GM12873 (cell line): ENCODE measurements at regions not wholly inside any gene's neighbourhood (a gene's known extent, or its start where the extent isn't known, plus 50 kb on each side); places are given as distances from the start of the nearest gene placed in this dataset.

Source experiments
- CTCF ChIP-seq: IDR thresholded peaks from 2 replicates; pipeline ENCODE4 v1.5.1; 2012; ENCODE audit warnings: low read depth, mild to moderate bottlenecking, moderate library complexity, low read length, control low read depth; ENCODE audit not compliant: insufficient read depth; ENCODE audit errors: missing control alignments

GRCh38 chr5:56620903-56621677 is 194.3 kb upstream of the MAP3K1 start:
- no peak for TF ChIP-seq CTCF

DNA sequence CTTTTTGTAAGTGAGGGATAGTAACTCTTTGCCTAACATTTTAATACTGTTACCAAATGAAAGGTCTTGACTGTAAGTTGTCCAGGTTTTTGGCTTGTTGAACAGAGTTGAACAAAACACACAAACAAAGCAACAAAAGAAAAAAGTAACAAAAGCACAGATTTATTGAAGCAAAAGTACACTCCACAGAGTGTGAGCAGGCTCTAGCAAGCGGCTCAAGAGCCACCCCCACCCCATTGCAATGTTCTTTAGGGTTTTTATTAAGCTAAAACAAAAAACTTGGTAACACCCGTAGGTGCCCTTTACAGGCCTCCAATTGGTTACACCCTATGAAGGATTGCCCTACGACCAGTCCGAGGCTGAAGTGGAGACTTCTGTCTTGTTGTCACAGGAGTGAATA is 197.4 kb upstream of the MAP3K1 start:
- TF ChIP-seq CTCF, result no peak

DNA sequence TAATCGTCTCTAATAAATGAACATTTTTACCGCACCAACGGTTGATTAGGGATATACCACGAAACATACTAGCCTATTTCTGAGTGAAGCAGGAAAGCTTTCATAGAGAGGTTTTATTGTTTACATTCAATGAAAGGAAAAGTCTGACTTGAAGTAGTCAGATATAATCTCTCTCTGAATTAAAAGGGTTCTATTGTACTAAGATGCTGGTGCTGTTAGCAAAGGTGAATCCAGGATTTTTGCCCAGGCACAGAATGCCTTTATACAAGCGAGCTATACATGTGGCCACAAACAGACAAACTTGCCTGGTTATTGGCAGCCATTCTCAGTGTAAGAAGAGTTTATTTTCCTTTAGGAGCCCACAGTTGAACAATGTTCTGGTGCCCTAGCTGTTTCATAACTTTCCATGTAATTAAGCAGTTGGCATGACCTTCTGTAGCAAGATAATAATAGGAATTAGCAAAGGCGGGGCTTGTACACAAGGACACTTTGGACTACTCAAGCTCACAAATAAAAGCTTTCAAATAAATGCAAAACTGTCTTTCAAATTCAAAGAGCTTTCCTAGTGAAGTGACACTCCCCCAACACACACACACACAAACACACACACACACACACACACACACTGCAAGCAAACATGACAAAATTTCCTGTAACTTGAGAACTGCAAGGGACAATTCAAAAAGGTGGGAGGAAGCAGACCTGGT is 198.7 kb upstream of the MAP3K1 start:
- TF ChIP-seq CTCF, result no peak

DNA sequence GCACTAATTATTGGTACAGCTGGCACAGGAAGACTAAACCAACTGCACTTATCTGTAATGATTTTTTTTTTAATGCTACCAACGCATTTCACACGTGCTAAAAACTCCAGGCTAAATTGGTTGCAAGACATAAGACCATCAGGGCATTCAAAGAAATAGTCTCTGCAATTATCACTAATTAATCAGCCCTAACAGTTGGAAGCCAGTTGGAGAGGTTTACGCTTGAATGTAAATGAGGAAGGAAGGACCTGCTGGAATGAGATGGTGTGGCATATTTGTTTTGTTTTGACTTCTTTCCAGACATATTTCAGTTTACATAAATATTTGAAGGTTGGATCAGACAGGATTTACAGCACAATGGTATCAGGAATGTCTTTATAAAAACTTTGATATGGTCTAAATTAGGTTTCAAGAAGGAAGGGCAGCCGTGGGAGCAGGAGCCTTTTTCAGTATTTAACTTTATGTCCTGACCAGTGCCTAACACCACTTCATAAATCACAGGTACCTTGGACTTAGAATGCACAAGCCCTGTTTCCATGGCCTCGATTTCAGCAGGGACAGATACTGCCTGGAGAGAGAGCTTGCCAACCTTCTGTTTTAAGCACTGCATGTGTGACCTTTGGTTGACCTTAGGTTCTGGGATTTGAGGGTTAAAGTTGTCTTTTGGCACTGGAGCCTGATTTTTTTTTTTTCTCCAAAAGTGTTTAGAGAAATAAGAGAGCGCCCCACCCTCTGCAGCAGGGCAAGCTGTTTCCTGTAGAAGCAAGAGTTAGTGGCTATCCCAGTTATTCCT is 199.8 kb upstream of the MAP3K1 start:
- TF ChIP-seq CTCF, result no peak

GRCh38 chr5:56612759-56613158 is 202.6 kb upstream of the MAP3K1 start:
- TF ChIP-seq CTCF, result no peak

- no peak for TF ChIP-seq CTCF
These were observed 203.0 kb upstream of the MAP3K1 start for GRCh38 chr5:56612353-56612752.
